NOMO-1 treated with dmso at 0.1 percent for 144 hours (cell line): ENCODE measurements at regions not wholly inside any gene's neighbourhood (a gene's known extent, or its start where the extent isn't known, plus 50 kb on each side); places are given as distances from the start of the nearest gene placed in this dataset.

Source experiments
- DNase-seq: peaks from one replicate; lab custom pipeline; 2025; ENCODE audit not compliant: unreplicated experiment; lab: John Stamatoyannopoulos, UW

GRCh38 chr11:127564810-127565209, 564.2 kb upstream of the KIRREL3 start:
- DNase-seq, result no peak

GRCh38 chr11:127559978-127560377, 559.4 kb upstream of the KIRREL3 start:
- DNase-seq, result no peak

DNA sequence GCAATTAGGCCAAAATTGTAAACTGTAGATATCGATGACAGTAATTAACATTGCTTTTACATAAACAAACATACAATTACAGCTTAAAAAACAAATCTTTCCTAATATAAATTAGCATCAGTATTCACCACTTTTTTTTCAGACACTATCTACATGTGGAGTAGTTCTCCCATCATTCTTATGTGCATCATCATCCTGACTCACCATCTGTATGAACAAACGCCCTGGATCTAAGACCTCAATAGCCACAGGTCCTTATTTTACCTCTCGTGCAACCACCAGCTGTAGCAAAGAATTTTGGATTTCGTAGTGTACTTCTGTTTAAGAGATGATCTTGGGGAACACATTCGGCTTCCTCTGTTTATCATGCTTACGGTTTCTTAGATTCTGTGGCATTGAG, 551.9 kb upstream of the KIRREL3 start:
- DNase-seq, result no peak

- DNase-seq, result no peak
Observed at GRCh38 chr11:127531167-127531566, 530.6 kb upstream of the KIRREL3 start.

- DNase-seq, result no peak
Observed at GRCh38 chr11:127528297-127528696, 527.7 kb upstream of the KIRREL3 start.

DNA sequence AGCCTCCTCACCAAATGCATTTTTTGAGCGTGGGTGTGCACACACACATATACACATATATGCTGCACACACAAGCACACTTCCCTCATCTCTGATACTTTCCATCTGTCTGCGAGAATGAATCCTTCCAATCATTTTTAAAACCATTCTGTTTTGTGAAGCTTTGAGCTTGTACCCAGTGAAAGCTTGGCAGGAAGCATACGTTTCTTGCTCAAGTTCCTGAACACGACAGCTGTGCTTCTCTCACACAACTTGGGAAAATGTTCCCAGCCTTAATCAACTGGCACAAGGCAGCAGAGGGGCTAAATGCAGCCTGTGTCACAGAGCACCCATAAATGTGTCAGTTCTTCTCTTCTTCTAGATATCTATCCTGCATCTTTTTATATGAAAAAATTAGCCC, 524.0 kb upstream of the KIRREL3 start:
- DNase-seq, result no peak

DNA sequence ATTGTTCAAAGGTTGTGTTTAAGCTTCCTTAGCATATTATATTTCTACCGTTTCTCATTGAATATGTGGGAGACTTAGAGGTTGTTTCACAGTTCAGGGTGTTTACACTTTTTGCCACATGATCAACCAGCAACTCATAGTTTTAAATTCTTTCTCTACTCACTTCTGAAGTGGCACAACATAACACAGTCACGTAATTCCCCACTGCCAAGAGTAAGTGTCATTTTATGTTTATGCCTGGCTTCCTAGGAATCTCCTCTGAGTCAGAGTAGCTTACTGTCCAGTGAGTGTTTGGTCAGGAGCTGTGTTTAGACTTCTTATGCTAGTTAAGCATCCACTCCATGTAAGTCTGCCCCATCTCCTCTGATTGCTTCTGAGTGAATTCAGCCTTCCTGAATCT, 520.8 kb upstream of the KIRREL3 start:
- DNase-seq, result no peak

DNA sequence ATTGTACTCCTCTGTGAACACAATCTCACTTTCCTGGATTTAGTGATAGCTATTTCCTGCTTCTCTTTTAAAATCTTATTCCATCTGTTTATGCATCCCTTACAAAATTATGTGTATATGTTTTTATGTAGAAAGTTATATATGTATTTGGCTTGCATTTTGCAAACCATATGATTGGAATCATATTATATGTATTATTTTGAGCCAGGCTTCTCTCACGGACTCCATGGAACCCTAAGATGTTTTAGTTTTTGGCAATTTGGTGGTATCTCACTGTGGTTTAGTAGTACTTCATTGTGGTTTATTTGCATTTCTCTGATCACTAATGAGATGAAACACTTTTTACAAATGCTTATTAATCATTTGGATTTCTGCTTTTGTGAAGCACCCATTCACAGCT, 507.3 kb upstream of the KIRREL3 start:
- no peak for DNase-seq

GRCh38 chr11:127506647-127507046, 506.1 kb upstream of the KIRREL3 start:
- DNase-seq, result no peak

GRCh38 chr11:127506126-127506525, 505.6 kb upstream of the KIRREL3 start:
- no peak for DNase-seq

GRCh38 chr11:127496165-127496564, 495.6 kb upstream of the KIRREL3 start:
- no peak for DNase-seq

DNA sequence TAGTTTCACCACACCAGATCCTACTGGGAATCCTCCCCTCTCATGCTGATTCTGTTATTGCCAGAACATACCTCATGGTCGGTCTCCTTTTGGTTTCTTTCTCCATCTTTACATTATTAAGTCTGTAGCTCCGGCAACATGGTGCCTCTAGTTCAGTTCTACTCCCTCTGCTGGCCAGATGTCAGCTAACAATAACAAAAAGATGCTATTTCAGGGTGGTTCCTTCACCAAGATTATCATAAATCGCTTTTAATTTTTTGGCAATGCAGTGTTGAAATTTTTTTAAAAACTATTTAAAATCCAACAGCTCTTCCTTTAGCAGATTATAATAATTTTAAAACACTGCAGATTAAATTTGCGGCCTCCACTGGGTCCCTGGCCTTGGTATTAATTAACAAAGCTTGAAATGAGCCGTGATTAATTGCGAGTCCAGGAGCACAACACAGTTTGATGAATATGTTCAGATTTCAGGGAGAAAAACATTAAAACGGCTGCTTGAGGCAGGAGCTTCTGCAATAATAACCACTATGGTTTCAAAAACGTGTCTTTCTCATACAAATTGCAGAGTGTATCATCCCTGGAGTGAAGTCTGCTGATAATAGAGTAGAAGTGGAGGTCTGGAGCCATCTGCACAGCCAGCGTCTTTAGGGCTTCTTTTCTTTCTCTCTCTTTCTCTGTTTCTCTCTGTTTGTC, 492.9 kb upstream of the KIRREL3 start:
- no peak for DNase-seq

- DNase-seq, result no peak
Observed at GRCh38 chr11:127492029-127492428, 491.5 kb upstream of the KIRREL3 start.

DNA sequence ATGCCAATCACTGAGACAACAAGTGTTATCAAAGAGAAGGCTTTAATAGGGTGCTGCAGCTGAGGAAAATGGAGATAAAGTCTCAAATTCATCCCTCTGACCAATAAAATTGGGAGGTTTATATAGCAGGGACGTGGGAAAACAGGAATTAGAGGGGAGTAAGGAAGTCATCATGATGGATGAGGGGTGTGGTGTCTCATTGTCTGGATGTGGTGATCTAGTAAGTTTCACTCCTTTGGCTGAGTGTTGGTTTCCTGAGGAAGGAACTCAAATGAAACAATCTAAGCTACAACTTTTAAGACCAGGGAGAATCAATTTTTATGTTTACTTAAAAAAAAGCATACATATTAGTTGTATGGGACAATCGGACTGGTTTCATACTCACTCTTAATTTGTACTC, 491.0 kb upstream of the KIRREL3 start:
- no peak for DNase-seq

- no peak for DNase-seq
Observed at GRCh38 chr11:127490896-127491295, 490.3 kb upstream of the KIRREL3 start.

GRCh38 chr11:127485541-127485940, 485.0 kb upstream of the KIRREL3 start:
- DNase-seq, result no peak

DNA sequence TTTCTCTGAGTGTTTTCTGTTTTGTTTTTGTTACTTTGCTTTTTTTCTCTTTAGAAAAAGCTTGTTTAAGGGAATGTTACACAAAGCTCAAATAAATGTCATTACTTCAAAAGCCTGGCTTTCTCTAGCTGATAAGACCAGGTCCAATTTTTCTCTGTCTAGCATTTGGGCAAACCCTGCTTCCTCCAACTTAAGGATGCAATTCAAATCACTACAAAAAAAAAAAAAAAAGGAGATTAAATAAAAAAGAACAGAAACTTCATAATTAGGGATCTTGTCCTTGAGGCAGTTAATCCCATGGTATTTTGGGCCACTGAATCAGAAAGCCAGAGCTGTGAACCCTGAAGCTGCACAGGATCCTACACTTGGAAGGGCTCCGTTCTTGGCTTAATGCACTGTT, 480.8 kb upstream of the KIRREL3 start:
- DNase-seq, result no peak

DNA sequence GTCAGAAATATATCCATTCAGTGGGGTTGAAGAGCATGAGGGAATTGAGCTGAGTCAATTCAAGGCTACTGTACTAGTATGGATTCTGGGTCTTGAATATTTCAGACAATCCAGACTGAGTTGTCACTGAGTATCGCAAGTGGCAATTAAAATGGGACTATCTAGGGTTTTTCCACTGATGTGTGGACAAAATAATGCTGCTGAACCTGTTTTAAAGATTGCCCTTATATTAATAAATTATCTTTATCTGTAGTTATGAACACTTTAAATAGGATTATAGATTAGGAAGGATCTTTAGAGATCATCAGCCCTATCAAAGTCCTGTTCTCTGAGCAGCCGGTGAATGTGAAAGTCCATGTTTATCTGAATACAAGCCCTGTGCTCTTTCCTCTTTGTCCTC, 478.3 kb upstream of the KIRREL3 start:
- DNase-seq, result no peak

GRCh38 chr11:127474766-127475165, 474.2 kb upstream of the KIRREL3 start:
- DNase-seq, result no peak

DNA sequence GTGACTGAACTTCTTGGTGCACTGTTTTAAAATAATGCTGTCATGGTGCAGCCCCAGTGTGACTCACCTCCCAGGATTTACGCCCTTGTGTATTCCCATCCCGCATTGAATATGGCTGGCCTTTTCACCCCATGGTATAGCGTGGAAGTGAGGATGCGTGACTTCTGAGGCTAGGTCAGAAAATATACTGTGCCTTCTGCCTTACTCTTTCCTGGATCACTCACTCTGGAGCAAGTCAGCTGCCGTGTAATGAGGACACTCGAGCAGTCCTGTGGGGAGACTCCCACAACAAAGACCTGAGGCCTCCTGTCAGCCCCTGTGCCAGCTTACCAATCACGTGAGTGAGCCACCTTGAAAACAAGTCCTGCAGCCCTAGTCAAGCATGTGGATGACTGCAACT, 471.9 kb upstream of the KIRREL3 start:
- DNase-seq, result no peak

- DNase-seq, result no peak
Observed at GRCh38 chr11:127471662-127472061, 471.1 kb upstream of the KIRREL3 start.

DNA sequence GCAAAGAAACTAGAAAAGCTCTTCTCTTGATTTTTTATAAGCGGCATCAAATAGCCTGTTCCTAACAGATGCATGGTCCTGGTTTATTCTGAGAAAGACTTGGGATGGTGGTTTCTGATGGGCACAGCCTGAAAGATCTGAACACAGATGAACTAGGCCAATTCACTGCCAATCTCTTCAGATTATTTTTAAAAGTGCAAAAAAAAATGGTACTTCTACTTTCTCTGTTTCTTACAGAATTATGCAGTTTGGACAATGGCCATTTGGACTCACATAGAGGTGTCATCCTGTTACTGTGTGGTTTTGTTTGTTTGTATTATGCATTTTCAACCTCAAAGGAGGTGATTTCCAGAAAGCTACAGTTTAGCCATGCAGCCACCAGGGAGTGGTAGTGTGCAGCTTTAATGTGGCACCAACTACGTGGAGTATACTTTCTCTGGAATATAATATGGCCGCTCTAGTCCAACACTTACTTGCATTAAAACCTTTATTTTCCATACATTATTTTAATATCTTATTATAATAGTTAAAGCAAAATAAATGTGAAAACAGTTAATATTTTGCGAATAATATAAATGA, 469.8 kb upstream of the KIRREL3 start:
- no peak for DNase-seq

- no peak for DNase-seq
Observed at GRCh38 chr11:127464325-127464724, 463.8 kb upstream of the KIRREL3 start.
